HG03460 (cell line): ENCODE measurements at regions not wholly inside any gene's neighbourhood (a gene's known extent, or its start where the extent isn't known, plus 50 kb on each side); places are given as distances from the start of the nearest gene placed in this dataset.

ENCODE experiments used
- ATAC-seq: cut with Tn5 transposase; IDR thresholded peaks from one replicate; pipeline ENCODE4 v1.9.1; 2021; ENCODE audit not compliant: unreplicated experiment

DNA sequence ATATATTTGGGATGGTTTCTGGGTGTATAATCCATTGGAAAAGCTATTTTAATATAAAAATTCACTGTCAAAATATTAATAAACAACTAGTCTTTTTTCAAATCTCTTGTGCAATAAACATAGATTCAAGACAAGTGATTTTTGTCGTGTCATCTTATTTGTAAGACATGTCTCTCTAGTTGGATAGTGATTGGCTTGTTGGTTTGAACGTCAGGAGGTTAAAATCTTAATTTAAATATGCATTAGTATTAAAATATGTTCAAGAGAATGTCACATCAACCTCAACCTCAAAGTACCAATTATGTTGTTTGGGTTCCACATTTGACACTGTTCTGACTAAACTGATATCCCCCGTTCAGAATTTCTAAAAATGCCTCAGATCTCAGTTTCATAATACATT lies 287.6 kb downstream of the CASP12 start:
- no peak for ATAC-seq

DNA sequence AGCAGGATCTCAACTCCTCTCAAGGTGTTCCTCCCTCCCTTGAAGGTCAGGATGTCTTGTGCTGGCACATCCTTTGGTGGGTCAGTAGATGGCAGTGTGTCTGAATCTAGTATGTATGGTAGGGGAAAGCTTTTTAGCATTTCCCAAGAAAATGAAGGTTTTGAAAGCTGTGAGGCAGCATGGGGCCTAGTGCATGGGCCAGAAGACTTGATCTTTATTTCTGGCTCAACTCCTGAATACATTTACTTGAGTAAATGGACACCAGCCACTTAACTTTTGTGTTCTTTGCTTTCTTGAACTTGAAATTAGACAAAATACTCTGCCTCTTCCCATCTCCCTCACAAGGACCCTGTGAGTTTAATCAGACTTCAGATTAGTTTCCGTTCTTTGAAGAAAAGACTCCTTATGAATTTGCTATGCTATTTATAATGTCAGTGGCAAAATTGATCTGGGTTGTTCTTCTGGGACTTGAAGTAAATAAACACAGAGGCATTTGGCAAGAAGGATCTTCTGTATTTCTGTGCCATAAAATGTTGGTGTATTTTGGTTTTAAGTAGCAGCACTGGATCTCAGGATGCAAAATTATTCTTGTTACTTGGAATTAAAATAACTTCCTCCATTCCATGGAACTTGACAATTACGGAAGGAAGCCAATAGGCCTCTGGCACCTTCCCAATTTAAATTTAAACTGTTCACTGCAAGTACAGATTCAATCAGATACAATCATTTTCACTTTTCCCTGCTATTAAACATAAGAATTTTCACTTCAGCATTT lies 288.8 kb downstream of the CASP12 start:
- ATAC-seq: peak; percentile 86

DNA sequence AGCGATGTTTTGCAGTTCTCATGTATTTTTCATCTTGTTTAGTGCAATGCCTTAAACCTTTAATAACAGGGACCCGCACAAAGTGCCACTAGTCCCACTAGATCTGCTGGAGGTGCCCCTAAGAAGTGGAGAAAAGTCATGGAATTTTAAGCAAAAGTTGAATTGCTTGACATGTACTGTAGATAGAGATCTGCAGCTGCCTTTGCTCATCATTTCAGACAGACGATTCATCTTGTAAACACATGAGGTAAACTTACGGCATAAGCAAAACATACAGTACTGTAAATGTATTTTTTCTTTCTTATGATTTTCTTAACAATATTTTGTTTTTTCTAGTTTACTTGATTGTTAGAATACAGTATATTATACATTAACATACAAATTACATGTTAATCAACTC lies 295.6 kb downstream of the CASP12 start:
- ATAC-seq: no peak

DNA sequence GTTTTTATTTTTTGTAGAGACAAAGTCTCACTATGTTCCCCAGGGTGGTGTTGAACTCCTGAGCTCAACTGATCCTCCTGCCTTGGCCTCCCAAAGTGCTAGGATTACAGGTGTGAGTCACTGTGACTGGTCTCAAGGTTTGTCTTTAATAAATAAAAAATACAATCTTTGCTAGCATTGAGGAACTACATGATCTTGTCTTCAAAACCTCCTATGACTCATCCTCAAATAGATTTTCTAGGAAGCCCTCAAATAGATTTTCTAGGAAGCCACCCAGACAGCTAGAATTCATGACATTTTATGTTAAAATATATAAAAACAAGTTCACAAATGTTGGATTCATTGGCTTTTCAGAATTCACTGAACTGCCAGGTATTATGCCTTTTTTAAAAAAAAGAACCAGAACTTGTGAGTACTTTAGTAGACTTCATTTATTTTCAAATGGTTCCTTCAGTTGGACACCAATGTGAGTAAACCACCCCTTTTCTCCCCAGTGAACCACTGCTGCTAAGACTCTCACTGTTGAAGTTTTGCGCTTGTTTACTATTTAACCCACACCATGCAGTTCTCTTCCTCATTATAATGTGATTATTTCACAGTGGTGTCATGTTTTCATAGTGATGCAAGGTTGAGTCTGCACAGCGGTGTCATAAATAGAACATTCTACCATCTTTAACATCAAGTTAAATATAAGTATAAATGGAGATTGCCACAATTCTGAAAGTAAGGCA lies 303.9 kb downstream of the CASP12 start:
- no peak for ATAC-seq

DNA sequence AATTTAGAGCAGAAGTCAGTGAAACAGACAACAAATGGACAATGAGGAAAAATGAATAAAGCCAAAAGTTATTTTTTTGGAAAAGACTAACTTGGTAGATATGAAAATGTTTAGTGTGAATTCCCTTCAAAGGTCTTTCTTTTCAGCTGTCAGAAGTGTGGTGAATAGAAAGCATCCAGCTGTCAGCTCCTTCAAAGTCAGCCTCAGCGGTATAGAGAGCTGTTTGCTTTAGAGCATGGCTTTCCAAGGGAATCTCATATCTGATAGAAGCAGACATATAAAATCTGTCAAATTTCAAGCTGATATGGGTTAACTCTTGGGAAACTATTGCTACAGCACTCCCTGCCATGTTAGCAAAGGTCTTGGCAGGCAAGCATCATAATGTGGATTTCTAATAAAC lies 309.3 kb downstream of the CASP12 start:
- no peak for ATAC-seq

DNA sequence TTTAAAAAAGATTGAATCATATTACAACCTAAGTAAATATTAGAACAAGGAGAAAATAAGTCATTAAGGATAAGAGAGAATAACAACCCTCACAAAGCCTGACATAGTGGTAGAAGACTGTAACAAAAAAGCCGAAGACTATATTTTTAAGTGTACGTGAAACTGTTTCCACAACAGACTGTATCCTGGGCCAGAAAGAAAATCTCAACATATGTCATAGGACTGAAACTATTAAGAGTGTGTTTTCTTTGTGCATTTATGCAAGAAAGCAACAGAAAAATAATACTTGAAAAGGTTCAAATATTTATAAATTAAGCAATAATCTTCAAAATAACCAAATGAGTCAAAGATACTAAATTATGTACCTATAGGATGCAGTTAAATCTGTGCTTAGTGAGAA lies 309.8 kb downstream of the CASP12 start:
- ATAC-seq: no peak

DNA sequence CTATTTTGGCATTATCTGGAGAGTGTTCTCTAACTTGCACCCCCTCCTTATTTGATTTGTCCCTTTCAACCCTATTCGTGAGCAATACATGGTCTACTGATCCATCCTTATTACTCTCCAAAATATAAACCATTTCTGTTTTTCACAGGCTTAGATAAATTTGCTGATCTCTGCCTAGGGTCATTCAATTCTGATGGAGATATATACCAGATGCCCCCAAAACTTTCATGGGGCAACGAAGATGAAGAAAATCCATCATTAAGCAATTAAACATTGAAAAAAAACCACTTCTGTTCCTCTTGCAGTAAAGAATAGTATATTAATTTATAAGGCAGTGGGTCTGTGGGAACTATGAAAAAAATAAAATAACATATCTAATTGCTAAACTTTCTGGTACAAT lies 313.4 kb downstream of the CASP12 start:
- no peak for ATAC-seq

DNA sequence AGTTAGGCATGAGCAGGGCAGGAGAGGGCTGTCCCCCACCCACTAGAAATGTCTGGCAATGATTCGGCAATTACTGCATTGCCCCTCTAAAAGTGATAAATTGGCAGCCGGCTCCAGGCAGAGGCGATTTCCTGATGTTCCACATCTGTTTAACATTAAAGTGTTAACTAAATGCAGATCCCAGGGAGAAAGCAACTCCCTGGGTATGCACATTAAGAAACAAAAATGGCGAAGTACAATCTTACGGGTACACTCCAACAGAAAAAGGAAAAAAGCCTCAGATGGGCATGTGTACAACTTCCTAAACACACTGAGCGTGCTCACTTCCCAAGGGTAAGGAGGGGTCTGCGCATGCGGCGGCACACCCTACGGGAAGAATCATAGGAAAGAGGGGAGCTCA lies 314.4 kb downstream of the CASP12 start:
- no peak for ATAC-seq

DNA sequence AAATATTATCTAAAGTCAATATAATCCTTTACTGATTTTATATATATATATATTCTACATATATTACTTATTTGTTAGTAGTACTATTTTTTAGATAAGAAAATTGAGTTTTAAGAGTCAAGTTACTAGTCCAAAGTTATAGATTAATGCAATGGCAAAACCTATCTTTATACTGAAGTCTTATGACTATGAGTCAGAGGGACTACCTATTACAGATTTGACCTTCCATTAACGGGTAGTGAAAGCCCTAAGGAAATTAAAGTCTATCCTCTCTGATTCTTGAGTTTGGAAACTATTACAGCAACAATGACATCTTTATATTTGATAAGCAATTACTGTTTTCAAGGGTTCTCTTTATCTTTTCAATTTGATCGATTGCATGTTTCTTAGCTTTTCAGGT lies 315.8 kb downstream of the CASP12 start:
- ATAC-seq: no peak

DNA sequence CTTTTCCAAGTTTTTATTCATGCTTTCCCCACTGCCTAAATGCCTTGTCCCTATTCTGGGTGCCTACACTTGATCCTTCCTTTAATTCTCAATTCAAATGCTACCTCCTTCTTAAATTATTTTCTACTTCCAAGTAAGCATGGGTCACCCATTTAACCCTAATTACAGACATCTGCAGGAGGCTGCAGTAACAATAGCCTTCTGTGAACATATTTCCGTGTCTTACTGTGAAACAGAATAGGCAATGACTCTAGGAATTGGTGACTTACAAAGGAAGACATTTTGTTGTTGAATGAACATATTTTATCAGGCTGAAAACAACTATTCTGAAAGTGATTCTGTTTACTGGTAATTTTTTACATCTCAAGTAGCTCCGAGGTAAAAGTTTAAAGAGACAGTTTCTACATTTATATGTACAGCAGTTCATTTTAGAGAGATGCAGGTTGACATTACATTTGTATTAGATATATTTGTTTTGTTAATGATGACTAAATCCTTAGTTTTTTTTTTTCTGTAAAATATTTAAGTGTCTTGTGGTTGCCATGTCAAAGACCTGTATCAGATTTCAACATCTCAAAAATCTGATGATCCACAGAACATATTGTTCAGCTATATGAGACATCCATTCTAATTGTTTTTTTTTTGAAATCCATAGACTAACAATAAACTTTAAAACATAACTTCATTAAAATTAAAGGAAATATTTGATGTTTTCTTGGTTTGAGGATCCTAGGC lies 316.8 kb downstream of the CASP12 start:
- no peak for ATAC-seq

DNA sequence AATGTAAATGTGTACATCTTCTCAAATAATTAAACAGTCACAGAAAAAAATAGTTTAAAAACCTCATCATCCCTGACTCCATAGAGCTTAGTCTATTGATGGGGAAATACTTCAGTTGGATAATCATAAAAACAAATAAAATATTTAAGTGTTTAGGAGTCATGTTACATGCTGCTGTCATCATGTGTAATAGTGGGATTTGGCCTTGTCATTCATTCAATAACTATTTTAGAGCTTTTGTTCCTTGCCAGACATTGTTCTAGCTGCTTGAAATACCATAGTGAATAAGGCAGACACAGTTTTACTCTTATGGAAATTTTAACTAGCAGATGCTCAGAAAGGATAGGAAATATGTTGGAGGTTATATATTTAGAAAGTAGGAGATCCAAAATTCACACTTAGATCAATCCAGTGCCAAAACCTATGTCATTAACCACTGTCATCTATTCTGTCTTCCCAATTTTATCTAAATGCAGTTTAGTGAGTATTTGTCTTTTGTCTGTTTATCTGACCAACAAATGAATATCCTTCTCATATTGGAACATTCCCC lies 324.7 kb downstream of the CASP12 start:
- ATAC-seq: no peak

DNA sequence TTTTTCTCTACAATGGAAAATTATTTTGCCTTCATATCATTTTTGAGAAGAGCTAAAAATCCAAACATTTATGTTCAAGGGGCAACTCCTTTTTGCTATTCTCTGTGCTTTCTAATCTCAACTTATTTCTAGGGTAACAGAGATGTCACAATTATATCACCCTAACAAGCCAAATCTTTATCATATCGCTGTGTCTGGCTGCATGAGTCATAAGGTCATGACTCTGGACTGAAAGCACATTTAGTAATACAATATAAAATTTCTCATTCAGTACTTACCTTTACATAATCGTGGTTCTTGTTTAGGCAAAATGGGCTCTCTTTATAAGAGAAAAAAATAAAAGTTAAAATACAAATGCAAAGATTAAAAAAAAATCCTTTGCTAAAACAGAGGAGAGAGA lies 326.0 kb downstream of the CASP12 start:
- no peak for ATAC-seq

DNA sequence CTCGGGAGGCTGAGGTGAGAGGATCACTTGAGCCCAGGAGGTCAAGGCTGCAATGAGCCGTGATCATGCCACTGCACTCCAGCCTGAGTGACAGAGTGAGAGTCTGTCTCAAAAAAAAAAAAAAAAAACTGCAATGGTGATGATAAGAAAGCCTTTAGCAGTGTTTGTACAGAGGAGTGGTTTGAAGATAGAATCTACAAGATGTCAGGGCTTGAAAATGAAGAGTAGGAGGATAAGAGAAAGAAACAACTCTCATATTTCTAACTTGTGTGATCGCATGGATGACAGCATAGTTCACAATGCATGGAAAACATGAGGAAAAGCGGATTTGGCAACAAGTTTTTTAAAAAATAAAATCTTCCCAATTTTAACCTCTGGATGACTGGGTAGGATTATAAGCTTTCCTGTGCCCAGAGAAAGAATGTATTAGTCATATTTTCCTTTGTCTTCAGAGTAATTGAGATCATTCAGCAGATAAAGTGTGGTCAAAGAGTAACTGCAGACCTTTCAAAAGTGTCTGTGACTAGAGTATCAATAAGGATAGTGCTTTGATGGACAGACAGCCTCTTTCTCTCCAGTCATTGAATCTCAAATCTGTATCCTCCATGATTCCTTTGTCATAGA lies 328.1 kb downstream of the CASP12 start:
- no peak for ATAC-seq

DNA sequence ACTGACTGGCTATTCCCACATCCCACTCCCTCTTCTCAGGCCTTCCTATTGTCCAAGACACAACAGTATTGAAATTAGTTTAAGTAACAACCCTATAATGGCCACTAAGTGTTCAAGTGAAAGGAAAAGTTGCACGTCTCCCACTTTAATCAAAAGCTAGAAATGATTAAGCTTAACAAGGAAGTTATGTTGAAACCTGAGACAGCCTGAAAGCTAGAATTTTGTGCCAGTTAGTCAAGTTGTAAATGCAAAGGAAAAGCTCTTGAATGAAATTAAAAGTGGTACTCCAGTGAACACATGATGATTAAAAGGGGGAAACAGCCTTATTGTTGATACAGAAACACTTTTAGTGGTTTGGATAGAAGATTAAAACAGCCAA lies 332.7 kb downstream of the CASP12 start:
- ATAC-seq: no peak

DNA sequence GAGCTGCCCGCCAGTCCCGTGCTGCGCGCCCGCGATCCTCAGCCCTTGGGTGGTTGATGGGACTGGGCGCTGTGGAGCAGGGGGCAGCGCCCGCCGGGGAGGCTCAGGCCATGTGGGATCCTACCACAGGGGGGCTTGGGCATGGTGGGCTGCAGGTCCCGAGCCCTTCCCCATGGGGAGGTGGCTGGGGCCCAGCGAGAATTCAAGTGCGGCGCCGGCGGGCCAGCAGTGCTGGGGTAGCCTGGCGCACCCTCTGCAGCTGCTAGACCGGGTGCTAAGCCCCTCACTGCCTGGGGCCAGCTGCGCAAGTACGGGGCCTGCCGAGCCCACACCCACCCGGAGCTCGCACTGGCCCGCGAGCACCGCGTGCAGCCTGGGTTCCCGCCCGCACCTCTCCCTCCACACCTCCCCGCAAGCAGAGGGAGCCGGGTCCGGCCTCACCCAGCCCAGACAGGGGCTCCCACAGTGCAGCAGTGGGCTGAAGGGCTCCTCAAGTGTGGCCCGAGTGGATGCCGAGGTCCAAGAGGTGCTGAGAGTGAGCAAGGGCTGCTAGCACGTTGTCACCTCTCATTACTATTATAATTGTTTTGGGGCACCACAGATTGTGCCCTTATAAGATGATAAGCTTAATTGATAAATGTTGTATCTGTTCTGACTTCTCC lies 333.2 kb downstream of the CASP12 start:
- no peak for ATAC-seq

DNA sequence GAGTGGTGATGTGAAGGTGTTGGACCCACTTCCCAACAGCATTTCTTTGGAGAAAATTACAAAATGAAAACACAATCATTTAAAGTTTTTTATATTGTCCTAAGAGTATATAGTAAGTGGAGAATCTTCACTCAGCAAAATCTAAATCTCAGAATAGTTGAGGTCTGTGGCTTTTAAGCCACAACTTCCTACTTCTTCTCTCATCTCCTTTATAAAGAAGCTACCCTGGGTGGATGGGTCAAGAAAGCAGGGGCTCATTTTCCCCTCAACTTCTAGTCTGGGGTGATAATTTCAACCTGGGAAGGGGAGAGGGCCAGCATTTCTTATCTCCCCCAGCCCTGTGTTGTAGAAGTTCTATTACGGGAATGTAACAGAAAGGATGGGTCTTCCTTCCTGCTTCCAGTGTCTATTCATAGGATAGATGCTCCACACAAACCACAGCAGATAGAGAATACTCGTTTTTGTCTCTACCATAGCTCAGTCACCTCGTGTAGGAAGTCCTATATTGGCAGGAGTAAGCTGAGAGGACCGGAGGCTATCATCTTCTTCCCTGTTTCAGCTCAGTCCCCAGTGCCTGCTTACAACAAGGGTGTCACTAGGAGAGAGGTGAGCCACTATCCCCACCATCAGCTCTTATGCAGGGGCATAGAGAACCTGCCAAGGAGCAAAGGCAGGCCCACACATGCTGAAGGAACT lies 341.5 kb downstream of the CASP12 start:
- ATAC-seq: no peak

DNA sequence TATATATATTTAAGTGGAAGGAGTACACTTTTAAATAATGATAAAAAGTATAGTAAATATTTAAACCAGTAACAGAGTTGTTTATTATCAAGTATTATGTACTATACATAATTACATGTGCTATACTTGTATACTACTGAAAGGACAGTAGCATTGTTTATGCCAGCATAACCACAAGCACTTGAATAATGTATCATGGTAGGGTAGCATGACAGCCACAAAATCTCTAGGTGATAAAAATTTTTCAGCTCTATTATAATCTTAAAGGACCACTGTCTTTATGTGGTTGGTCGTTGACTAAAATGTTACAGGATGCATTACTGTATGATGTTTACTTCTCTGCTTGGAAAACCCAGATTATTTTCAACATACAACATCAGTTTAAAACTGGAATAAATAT lies 349.2 kb downstream of the CASP12 start:
- no peak for ATAC-seq

DNA sequence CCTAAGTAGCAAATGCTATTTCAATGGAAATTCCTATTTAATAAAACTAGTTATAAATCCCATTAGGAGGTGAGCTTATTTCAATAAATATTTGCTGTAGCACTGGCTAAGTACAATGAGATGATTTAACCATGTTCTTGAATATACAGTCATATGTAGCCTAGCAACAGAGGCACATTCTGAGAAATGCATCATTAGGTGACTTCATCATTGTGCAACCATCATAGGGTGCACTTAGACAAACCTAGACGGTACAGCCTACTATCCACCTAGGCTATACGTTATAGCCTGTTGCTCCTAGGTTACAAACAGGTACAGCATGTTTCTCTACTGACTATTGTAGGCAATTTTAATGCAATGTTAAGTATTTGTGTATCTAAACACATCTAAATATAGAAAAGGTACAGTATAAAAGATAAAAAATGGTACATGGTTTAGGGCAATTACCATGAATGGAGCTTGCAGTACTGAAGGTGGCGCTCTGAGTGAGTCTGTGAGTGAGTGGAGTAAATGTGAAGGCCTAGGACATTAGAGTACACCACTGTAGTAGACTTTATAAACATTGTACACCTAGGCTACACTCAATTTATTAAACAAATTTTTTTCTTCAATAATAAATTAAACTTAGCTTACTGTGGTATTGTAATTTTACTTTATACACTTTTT lies 350.1 kb downstream of the CASP12 start:
- ATAC-seq: no peak

DNA sequence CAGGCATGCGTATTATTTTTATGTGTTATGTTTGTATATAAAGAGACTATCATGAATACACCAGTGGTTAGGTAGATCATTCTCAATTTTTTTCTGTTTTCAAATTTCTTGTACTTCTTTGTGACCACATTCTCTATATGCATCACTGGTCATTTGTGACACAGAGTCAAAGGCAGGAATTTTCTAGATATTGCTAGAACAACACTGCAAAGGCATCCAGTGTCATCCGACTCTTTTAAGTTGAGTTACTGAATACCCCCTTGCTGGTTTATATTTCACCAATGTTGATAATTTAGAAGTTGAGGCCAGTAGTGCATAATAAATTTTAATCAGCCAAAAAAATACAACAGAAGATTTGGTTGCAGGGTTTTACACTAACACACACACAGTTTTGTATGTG lies 351.8 kb downstream of the CASP12 start:
- no peak for ATAC-seq

DNA sequence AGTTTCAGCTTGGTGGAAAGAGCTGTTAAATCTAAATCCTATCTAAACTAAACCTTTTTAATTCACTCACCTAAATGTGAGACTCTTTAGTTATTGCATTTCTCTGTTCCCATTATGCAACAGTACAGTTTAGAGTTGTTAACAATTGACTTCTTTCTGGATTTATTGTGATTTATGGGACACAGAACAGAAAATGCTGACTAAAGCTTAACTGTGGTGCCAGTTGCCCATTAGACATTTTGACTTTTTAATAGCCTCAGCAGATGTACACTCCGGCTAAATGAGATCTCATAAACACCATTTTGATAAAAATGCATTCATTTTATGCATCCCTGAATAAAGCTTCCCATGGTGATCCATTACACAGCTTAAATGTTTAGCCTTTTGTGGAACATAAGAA lies 356.6 kb downstream of the CASP12 start:
- ATAC-seq: no peak
